OCI-LY3 (cell line): ENCODE measurements at regions not wholly inside any gene's neighbourhood (a gene's known extent, or its start where the extent isn't known, plus 50 kb on each side); places are given as distances from the start of the nearest gene placed in this dataset.
"Not testable (repeated sequence)": the region's sequence is repeated elsewhere in the genome, so short reads cannot be mapped to it uniquely, and the experiment has no call there.

ENCODE experiments used
- H2AFZ ChIP-seq: fragments of 200-600, 300-600 bp; shearing (Covaris generic); 2 replicates; pipeline ENCODE4 v1.6.0; 2014; ENCODE audit warnings: antibody characterized with exemption, low read depth, low read length
- H3K27ac ChIP-seq: fragments of 200-600, 300-600 bp; sonication (generic); 2 replicates; pipeline ENCODE4 v1.5.1; 2014; ENCODE audit warnings: mild to moderate bottlenecking, low read length, moderate library complexity, mixed read lengths
- H3K27me3 ChIP-seq: fragments of 200-600, 300-600 bp; sonication (generic); 2 replicates; pipeline ENCODE4 v1.6.1; 2014; ENCODE audit warnings: low read depth, low read length, mixed read lengths
- H3K36me3 ChIP-seq: fragments of 200-600, 300-600 bp; sonication (generic); replicated peaks from 2 replicates; pipeline ENCODE3; 2014; ENCODE audit warnings: low read depth, low read length, mixed read lengths
- H3K4me1 ChIP-seq: fragments of 300-600, 200-600 bp; sonication (generic); 2 replicates; pipeline ENCODE4 v1.6.1; 2014; ENCODE audit warnings: low read length, mixed read lengths
- H3K4me2 ChIP-seq: fragments of 200-600, 300-600 bp; sonication (generic); 2 replicates; pipeline ENCODE4 v1.6.1; 2014; ENCODE audit warnings: low read length, mixed read lengths
- H3K4me3 ChIP-seq: fragments of 300-600, 200-600 bp; sonication (generic); 2 replicates; pipeline ENCODE4 v1.5.1; 2014; ENCODE audit warnings: antibody characterized with exemption, mild to moderate bottlenecking, low read length, moderate library complexity
- H3K79me2 ChIP-seq: fragments of 300-600, 200-600 bp; shearing (Covaris generic); 2 replicates; pipeline ENCODE4 v1.6.1; 2014; ENCODE audit warnings: mild to moderate bottlenecking, low read length, mixed read lengths
- H3K9ac ChIP-seq: fragments of 300-600, 200-600 bp; shearing (Covaris generic); 2 replicates; pipeline ENCODE4 v1.6.0; 2014; ENCODE audit warnings: mild to moderate bottlenecking, low read length, moderate library complexity
- H3K9me3 ChIP-seq: fragments of 200-600, 300-600 bp; shearing (Covaris generic); 2 replicates; pipeline ENCODE4 v1.6.1; 2014; ENCODE audit warnings: low read length, mixed read lengths; ENCODE audit not compliant: insufficient read depth
- H4K20me1 ChIP-seq: fragments of 200-600, 300-600 bp; sonication (generic); 2 replicates; pipeline ENCODE4 v1.6.1; 2016; ENCODE audit warnings: low read length, mixed read lengths; ENCODE audit not compliant: insufficient read depth
- EZH2phosphoT487 ChIP-seq: fragments of 200-600 bp; shearing (Covaris generic); IDR thresholded peaks from 2 replicates; pipeline ENCODE4 v1.6.1; 2018; ENCODE audit warnings: antibody characterized with exemption, mixed run types, low read depth
- TF ChIP-seq, protein P1 (sequence below): fragments of 200-600, 300-600 bp; sonication (generic); IDR thresholded peaks from 2 replicates; pipeline ENCODE4 v1.5.1; 2014; ENCODE audit warnings: antibody characterized with exemption, low read length, low read depth

DNA sequence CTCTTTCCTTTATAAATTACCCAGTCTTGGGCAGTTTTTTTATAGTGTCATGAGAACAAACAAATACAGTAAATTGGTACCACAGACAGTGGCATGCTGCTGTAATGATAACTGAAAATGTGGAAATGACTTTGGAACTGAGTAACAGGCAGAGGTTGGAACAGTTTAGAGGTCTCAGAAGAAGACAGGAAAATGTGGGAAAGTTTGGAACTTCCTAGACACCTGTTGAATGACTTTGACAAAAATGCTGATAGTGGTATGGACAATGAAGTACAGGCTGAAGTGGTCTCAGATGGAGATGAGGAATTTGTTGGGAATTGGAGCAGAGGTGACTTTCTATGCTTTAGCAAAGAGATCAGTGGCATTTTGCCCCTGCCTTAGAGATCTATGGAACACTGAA, 1128.4 kb upstream of the POT1 start:
- H3K4me1 ChIP-seq, result no peaks in the 10 kb centered on the region
- H3K9me3 ChIP-seq, result peaks cover 3% of the 10 kb centered on the region
- no peaks in the 10 kb centered on the region for H3K27me3 ChIP-seq
- no peak overlapping the region for H3K9ac ChIP-seq
- no peak overlapping the region for H3K4me2 ChIP-seq
- TF ChIP-seq EZH2phosphoT487, result no peak
- TF ChIP-seq, protein P1, sequence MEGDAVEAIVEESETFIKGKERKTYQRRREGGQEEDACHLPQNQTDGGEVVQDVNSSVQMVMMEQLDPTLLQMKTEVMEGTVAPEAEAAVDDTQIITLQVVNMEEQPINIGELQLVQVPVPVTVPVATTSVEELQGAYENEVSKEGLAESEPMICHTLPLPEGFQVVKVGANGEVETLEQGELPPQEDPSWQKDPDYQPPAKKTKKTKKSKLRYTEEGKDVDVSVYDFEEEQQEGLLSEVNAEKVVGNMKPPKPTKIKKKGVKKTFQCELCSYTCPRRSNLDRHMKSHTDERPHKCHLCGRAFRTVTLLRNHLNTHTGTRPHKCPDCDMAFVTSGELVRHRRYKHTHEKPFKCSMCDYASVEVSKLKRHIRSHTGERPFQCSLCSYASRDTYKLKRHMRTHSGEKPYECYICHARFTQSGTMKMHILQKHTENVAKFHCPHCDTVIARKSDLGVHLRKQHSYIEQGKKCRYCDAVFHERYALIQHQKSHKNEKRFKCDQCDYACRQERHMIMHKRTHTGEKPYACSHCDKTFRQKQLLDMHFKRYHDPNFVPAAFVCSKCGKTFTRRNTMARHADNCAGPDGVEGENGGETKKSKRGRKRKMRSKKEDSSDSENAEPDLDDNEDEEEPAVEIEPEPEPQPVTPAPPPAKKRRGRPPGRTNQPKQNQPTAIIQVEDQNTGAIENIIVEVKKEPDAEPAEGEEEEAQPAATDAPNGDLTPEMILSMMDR, result no peak
- no peak overlapping the region for H3K27ac ChIP-seq
- H3K4me3 ChIP-seq, result no peak overlapping the region
- no peak overlapping the region for H2AFZ ChIP-seq
- no peaks in the 10 kb centered on the region for H4K20me1 ChIP-seq
- H3K79me2 ChIP-seq, result no peaks in the 10 kb centered on the region
- H3K36me3 ChIP-seq, result no peaks in the 10 kb centered on the region

DNA sequence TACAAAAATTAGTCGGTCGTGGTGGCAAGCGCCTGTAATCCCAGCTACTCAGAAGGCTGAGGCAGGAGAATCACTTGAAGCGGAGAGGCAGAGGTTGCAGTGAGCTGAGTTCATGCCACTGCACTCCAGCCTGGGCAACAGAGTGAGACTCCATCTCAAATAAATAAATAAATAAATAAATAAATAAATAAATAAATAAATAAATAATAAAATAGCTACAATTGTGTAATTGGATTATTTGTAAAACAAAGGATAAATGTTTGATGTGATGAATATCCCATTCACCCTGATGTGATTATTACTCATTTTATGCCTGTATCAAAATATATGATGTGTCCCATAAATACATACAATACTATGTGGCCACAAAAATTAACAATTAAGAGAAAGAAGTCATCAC, 1127.0 kb upstream of the POT1 start:
- not testable (repeated sequence) for H3K79me2 ChIP-seq, H4K20me1 ChIP-seq, H2AFZ ChIP-seq, H3K9me3 ChIP-seq, H3K27ac ChIP-seq, H3K4me3 ChIP-seq, H3K36me3 ChIP-seq, H3K27me3 ChIP-seq, H3K4me1 ChIP-seq, H3K4me2 ChIP-seq, H3K9ac ChIP-seq

DNA sequence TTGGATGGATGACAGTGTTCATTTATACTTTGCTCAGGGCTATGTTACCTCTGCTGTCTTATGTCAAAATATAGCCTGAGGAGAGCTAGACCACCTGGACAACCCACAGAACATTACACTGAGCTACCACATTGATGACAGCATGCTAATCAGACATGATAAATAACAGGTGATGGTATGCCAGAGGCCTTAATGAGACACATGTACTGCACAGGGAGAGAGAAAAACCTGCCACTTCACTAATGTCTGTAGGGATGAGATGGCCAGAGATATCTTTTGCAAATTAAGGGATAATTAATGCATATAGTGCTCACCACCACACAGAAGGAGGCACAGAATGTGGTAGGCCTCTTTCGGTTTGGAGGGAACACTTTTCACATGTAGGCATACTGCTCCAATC, 1122.6 kb upstream of the POT1 start:
- no peak overlapping the region for H3K27ac ChIP-seq
- no peaks in the 10 kb centered on the region for H3K4me1 ChIP-seq
- no peak overlapping the region for H2AFZ ChIP-seq
- H3K4me3 ChIP-seq, result no peak overlapping the region
- H3K9ac ChIP-seq, result no peak overlapping the region
- no peaks in the 10 kb centered on the region for H3K79me2 ChIP-seq
- no peak for TF ChIP-seq EZH2phosphoT487
- TF ChIP-seq, protein P1, result no peak
- no peaks in the 10 kb centered on the region for H3K27me3 ChIP-seq
- no peak overlapping the region for H3K4me2 ChIP-seq
- no peaks in the 10 kb centered on the region for H3K36me3 ChIP-seq
- no peaks in the 10 kb centered on the region for H3K9me3 ChIP-seq
- H4K20me1 ChIP-seq, result no peaks in the 10 kb centered on the region

DNA sequence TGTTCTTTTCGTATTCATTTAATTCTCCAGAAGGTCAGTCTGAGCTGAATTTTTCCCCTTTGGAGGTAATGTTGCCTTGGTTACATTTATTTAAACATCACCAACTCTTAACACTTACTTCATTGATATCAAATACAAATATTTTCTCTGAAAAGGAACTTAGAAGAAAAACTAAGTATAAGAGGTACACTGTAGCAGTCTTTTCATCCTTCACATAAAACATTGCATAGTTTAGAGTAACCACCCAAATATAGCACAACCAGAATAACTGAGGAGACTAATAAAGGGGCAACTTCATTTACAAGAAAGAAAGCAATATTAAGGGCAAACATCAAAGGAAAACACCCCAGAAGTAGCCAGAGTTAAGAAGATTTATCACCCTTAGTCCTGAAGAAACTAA, 1115.0 kb upstream of the POT1 start:
- H2AFZ ChIP-seq, result no peak overlapping the region
- no peaks in the 10 kb centered on the region for H4K20me1 ChIP-seq
- H3K9ac ChIP-seq, result no peak overlapping the region
- no peak overlapping the region for H3K4me2 ChIP-seq
- H3K4me1 ChIP-seq, result no peaks in the 10 kb centered on the region
- H3K79me2 ChIP-seq, result no peaks in the 10 kb centered on the region
- no peak overlapping the region for H3K4me3 ChIP-seq
- TF ChIP-seq, protein P1, result no peak
- no peaks in the 10 kb centered on the region for H3K9me3 ChIP-seq
- H3K36me3 ChIP-seq, result no peaks in the 10 kb centered on the region
- no peaks in the 10 kb centered on the region for H3K27me3 ChIP-seq
- no peak overlapping the region for H3K27ac ChIP-seq

DNA sequence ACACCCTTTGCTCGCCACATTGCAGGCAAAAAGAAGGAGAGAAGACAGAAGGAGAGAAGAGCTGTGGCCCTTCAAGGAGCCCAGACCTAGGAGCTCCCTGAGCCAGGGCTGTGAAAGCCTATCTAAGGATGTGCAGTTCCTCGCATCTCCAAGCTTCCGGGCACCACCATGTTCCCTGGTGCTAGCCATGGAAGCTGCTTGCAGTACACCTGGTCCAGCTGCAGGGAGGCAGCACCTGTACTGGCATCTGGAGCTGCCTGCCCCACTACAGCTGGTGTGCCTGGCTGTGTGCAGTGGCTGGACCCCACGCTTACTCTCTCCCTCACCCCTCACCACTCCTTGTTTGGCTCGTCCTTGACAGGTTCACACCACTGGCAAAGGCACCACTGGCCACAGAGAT, 1111.8 kb upstream of the POT1 start:
- no peaks in the 10 kb centered on the region for H3K4me1 ChIP-seq
- no peaks in the 10 kb centered on the region for H4K20me1 ChIP-seq
- H3K27me3 ChIP-seq, result no peaks in the 10 kb centered on the region
- H3K36me3 ChIP-seq, result no peaks in the 10 kb centered on the region
- no peaks in the 10 kb centered on the region for H3K79me2 ChIP-seq
- no peak overlapping the region for H2AFZ ChIP-seq
- no peak overlapping the region for H3K4me3 ChIP-seq
- no peak overlapping the region for H3K4me2 ChIP-seq
- H3K9me3 ChIP-seq, result no peaks in the 10 kb centered on the region
- no peak for TF ChIP-seq EZH2phosphoT487
- TF ChIP-seq, protein P1, result no peak
- no peak overlapping the region for H3K9ac ChIP-seq
- no peak overlapping the region for H3K27ac ChIP-seq
